ENCODE measurements at regions not wholly inside any gene's neighbourhood (a gene's known extent, or its start where the extent isn't known, plus 50 kb on each side); places are given as distances from the start of the nearest gene placed in this dataset.
"Not testable (repeated sequence)": the region's sequence is repeated elsewhere in the genome, so short reads cannot be mapped to it uniquely, and the experiment has no call there.

DNA sequence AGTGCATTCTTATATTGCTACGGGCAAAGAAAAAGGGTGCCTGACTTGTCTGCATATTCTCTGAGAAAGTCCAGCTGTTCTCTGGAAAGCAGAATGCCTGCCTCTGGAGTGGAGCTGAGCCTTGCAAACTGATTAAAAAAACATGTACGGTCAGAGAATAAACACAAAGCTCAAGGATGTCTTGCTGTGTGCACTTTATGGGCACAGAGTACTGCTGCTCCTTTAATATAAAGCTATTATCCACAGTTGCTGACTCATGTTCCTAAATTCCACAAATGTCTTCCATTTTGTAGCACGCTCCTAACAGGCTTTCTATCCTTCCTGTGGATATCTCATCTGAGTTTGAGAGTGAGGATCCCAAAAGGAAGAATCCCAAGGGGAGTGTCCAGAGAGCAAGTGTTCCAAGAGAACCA lies 229.0 kb downstream of the MREG start:
- TF ChIP-seq, protein P1, sequence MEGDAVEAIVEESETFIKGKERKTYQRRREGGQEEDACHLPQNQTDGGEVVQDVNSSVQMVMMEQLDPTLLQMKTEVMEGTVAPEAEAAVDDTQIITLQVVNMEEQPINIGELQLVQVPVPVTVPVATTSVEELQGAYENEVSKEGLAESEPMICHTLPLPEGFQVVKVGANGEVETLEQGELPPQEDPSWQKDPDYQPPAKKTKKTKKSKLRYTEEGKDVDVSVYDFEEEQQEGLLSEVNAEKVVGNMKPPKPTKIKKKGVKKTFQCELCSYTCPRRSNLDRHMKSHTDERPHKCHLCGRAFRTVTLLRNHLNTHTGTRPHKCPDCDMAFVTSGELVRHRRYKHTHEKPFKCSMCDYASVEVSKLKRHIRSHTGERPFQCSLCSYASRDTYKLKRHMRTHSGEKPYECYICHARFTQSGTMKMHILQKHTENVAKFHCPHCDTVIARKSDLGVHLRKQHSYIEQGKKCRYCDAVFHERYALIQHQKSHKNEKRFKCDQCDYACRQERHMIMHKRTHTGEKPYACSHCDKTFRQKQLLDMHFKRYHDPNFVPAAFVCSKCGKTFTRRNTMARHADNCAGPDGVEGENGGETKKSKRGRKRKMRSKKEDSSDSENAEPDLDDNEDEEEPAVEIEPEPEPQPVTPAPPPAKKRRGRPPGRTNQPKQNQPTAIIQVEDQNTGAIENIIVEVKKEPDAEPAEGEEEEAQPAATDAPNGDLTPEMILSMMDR (IDR thresholded peaks at IDR 0.05; ENCODE audit: low read depth, low read length, missing control alignments) = no peak
- no peak overlapping the region for H3K4me3 ChIP-seq (ENCODE audit: low read depth, low read length)
- DNase-seq (ENCODE audit: low read depth) = no peak

DNA sequence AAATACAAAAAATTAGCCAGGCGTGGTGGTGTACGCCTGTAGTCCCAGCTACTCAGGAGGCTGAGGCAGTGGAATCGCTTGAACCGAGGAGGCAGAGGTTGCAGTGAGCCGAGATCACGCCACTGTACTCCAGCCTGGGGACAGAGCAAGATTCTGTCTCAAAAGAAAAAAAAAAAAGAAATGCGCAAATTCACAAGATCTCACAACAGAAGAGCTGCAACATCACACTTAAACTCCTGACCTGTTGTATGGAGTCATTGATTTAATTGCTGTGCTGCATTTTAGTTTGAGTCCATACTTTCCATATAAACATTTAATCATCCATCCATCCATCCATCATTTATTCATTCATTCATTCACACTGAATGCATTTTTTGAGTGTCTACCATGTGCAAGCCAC lies 229.7 kb downstream of the MREG start:
- not testable (repeated sequence) for H3K4me3 ChIP-seq (ENCODE audit: low read depth, low read length); DNase-seq (ENCODE audit: low read depth)

- no peak for DNase-seq (ENCODE audit: low read depth)
- TF ChIP-seq, protein P1 (IDR thresholded peaks at IDR 0.05; ENCODE audit: low read depth, low read length, missing control alignments) = no peak
- no peak overlapping the region for H3K4me3 ChIP-seq (ENCODE audit: low read depth, low read length)
These were observed 230.4 kb downstream of the MREG start for GRCh38 chr2:215782965-215783364.

GRCh38 chr2:215782295-215782694 lies 231.1 kb downstream of the MREG start:
- H3K4me3 ChIP-seq (ENCODE audit: low read depth, low read length) = no peak overlapping the region
- TF ChIP-seq, protein P1 (IDR thresholded peaks at IDR 0.05; ENCODE audit: low read depth, low read length, missing control alignments) = no peak
- DNase-seq (ENCODE audit: low read depth) = no peak

DNA sequence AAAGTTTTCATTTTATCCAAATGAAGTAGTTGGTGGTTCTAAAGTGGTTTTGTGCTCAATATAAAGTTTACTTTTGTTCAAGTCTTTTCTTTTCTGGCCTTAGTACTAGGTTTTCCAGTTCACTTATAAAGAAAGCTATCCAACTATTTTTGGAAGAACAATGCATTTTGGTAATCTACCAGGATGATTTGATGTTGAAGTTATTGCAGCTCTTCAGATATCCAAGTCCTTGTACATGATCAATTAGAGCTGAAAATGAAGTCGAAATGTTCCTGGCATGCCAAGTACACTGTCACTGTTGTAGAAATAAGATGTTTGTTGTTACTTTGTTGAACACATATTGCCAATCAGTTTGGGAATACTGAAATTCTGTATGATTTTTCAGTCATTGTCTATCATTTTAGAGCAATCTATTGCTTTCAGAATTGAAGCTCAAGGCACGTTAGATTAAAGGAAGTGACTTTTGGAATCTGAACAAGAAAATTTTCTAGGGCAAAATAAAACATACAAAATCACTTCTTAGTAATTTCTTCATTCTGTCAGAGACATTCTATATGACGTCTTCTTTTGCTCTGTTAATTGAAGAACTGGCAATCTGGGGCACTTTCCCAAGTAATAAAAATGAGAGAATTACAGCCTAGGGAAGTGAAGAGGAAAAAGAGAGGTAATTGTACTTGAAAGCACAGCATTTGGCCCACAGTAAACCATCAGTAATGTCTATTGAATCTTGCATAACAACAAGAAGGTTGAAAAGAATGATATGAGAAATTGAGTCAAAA lies 232.3 kb downstream of the MREG start:
- no peak overlapping the region for H3K4me3 ChIP-seq (ENCODE audit: low read depth, low read length)
- no peak for DNase-seq (ENCODE audit: low read depth)
- TF ChIP-seq, protein P1 (IDR thresholded peaks at IDR 0.05; ENCODE audit: low read depth, low read length, missing control alignments) = no peak

GRCh38 chr2:215780313-215780712 lies 233.0 kb downstream of the MREG start:
- no peak overlapping the region for H3K4me3 ChIP-seq (ENCODE audit: low read depth, low read length)
- no peak for DNase-seq (ENCODE audit: low read depth)
- TF ChIP-seq, protein P1 (IDR thresholded peaks at IDR 0.05; ENCODE audit: low read depth, low read length, missing control alignments) = no peak

DNA sequence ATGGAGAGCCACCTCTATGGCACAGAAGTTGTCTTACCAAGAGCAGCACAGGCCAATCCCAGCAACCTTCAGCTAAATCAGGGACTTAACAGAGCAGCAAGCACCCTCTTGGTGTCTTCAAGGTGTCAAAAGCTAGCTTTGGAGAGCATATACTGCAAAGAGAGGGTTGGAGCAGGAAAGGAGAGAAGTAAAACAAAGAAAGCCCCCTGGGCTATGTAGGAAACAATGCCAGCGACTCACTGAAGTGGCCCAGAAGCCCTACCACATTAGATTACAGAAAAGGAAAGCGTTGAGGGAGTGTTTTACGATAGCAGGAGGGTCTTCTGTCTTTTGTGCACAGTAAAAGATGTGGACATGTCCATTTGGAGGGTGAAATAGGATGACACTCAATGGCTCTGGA lies 233.4 kb downstream of the MREG start:
- TF ChIP-seq, protein P1 (IDR thresholded peaks at IDR 0.05; ENCODE audit: low read depth, low read length, missing control alignments) = no peak
- DNase-seq (ENCODE audit: low read depth) = no peak

More for the DNA sequence above, 233.4 kb downstream of the MREG start:
- H3K4me3 ChIP-seq (ENCODE audit: low read depth, low read length) = no peak overlapping the region

Data from GM12864 (cell line).